GM13977 (cell line): ENCODE measurements at regions not wholly inside any gene's neighbourhood (a gene's known extent, or its start where the extent isn't known, plus 50 kb on each side); places are given as distances from the start of the nearest gene placed in this dataset.

ENCODE experiments used
- DNase-seq: peaks from one replicate; pipeline ENCODE4 v3.0.0; 2012; ENCODE audit warnings: low spot score
- CTCF ChIP-seq: IDR thresholded peaks from 2 replicates; pipeline ENCODE4 v1.5.1; 2012; ENCODE audit warnings: mild to moderate bottlenecking, control low read depth; ENCODE audit not compliant: insufficient read depth; ENCODE audit errors: extremely low read depth, missing control alignments
- in situ Hi-C: fragments of 300-500 bp; cut with MboI; formaldehyde crosslinking; loops from one replicate; pipeline ENCODE4 v1.12.0; 2022; ENCODE audit warnings: low sequenced_read_pairs, low pct_unique_long_range_greater_than_20kb, mixed read lengths, inconsistent platforms; ENCODE audit not compliant: unreplicated experiment

- in situ Hi-C loops = no loop called here
- no peak for TF ChIP-seq CTCF
- DNase-seq = no peak
These were observed 187.6 kb upstream of the DPP10 start for GRCh38 chr2:114254875-114255274.

- no peak for DNase-seq
- in situ Hi-C loops = no loop called here
- no peak for TF ChIP-seq CTCF
These were observed 183.1 kb upstream of the DPP10 start for GRCh38 chr2:114259389-114259788.

- no peak for DNase-seq
- in situ Hi-C loops = no loop called here
- no peak for TF ChIP-seq CTCF
These were observed 181.1 kb upstream of the DPP10 start for GRCh38 chr2:114261366-114261765.

GRCh38 chr2:114265261-114265660 lies 177.2 kb upstream of the DPP10 start:
- DNase-seq = no peak
- in situ Hi-C loops = no loop called here
- TF ChIP-seq CTCF = no peak

GRCh38 chr2:114274957-114275356 lies 167.5 kb upstream of the DPP10 start:
- in situ Hi-C loops = no loop called here
- DNase-seq = no peak
- TF ChIP-seq CTCF = no peak

GRCh38 chr2:114281188-114281587 lies 161.3 kb upstream of the DPP10 start:
- no peak for TF ChIP-seq CTCF
- in situ Hi-C loops = no loop called here
- no peak for DNase-seq

- in situ Hi-C loops = no loop called here
- no peak for TF ChIP-seq CTCF
- DNase-seq = no peak
These were observed 158.7 kb upstream of the DPP10 start for GRCh38 chr2:114283774-114284173.
